GM18867 (cell line): ENCODE measurements at regions not wholly inside any gene's neighbourhood (a gene's known extent, or its start where the extent isn't known, plus 50 kb on each side); places are given as distances from the start of the nearest gene placed in this dataset.

ENCODE experiments used
- ATAC-seq: cut with Tn5 transposase; IDR thresholded peaks from one replicate; pipeline ENCODE4 v1.9.1; 2021; ENCODE audit warnings: mild to moderate bottlenecking, moderate library complexity; ENCODE audit not compliant: unreplicated experiment

GRCh38 chr4:38536716-38537115, 127.3 kb upstream of the KLF3 start:
- no peak for ATAC-seq

GRCh38 chr4:38537666-38538065, 126.3 kb upstream of the KLF3 start:
- no peak for ATAC-seq

GRCh38 chr4:38538517-38538916, 125.5 kb upstream of the KLF3 start:
- ATAC-seq, result no peak

- no peak for ATAC-seq
These were observed 124.5 kb upstream of the KLF3 start for GRCh38 chr4:38539501-38539900.

DNA sequence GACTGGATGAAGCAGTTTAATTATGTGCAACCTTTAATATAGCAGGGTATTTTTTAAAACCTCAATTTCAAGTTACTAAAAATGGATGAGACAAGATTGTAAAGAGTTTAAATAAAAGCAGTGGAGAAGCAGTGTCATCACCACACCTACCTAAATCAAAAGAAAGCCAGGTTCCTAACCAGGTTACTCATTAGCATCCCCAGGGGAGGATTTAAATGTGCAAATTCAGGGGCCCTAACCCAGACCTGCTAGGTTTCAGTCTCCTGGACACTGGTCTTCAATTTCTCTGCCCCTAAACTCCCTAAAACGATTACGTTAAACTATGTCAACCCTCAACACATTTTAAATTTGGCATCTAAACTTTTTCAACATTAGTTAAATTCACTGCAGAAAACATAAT, 116.9 kb upstream of the KLF3 start:
- ATAC-seq, result no peak

GRCh38 chr4:38548256-38548655, 115.7 kb upstream of the KLF3 start:
- ATAC-seq, result no peak

DNA sequence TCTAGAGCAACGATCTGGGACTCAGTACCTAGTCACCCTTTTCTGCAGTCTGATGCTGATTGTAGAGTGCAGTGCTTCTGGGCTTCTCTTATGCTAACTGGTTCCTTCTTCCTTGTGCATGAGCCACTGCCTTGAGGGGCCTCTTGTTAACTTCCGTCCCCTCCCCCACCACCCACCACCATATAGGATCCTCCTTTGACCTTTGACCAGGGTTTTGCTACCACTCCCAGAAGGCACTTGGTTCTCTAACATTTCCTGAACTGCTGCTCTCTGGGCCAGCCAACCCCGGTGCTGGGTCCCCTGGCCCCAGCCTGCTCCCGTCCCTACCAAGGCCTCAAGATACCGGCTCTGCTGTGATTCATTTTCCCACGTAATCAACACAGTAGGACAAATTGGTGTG, 104.6 kb upstream of the KLF3 start:
- ATAC-seq, result no peak

GRCh38 chr4:38560340-38560739, 103.7 kb upstream of the KLF3 start:
- ATAC-seq, result no peak

DNA sequence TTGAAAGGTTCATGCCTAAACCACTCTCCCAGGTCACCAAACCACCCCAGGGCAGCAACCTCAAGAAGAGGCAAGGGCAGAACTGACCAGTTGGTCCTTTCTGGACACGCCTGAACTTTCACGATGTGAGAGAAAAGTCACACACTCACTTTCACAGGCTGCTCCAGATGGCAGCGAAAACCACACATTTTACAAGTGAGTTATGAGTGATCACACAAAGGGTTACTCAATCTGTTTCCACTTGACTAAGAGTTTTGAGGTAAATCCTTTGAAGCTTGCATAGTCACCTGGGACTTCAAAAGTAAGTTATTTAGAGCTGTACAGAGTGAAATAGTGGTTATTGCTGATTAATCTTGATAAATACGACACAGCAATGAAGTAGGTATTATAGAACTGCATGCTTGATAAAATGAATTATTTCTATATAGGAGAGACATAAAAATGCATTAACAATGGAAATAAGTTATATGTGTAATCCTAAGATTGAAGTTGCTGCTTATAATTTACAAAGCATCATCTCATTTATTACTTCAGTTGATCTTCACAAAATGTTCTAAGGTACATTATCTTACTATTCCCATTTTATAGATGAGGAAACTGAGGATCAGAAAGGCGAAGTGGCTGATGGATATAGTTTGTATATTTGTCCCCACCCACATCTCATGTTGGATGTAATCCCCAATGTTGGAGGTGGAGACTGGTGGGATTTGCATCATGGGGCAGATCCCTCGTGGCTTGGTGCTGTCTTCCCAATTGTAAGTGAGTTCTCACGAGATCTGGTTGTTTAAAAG, 103.0 kb upstream of the KLF3 start:
- peak; percentile 83 for ATAC-seq

DNA sequence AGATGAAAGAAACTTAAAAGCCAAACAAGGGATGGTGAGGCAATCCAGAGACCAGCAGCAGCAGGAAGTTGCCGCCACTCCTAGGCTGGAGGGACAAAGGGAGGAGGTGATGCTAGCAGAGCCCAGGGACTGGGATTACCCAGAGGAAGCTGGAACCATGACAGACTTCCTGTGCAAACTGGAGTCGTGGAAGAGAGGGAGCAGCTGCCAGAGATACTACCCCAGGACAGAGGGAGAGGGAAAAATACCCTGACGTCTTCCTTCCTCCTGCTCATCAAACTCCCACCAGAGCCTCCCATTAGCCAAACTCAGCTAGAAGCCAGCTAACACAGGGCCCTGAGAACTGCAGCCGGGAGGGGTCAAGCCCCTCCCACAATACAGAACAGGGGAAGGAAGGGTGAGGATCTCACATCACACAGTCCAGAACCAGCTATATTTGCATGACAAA, 101.2 kb upstream of the KLF3 start:
- ATAC-seq, result peak; percentile 61

DNA sequence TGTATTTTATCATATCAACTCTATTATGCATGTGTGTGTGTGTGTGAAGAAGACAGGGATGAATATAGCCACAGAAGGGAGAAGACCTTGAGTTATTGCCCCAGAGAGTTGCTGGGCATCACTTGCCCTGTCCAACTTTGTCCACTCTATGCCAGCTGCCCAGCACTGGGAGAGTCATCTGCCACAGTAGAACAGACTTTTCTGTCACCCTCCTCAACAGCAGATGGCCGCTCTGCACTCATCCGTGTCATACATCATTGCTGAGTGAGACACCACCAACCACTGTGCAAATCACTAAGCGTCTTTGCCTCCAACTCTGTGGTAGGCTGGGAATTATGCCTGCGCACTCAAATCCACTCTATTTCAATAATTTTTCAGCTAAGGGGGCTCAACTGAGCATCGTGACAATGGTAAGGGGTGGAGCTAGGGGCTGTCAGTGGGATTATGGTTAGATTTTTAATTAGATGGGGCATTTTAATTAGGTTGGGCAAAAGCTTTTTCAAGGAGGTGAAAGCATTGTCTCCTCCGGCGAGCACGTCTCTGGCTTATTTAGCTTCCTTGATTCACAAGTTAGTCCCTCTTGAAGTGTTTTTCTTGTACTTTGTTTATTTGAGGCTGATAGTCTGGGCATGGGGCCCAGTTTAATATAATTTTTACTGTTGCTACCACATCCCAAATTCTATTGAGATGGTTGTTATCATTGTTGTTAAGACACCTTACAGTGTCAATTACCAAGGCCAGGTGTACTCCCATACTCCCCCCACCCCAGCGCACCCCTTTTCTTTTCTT, 100.1 kb upstream of the KLF3 start:
- ATAC-seq, result peak; percentile 41

DNA sequence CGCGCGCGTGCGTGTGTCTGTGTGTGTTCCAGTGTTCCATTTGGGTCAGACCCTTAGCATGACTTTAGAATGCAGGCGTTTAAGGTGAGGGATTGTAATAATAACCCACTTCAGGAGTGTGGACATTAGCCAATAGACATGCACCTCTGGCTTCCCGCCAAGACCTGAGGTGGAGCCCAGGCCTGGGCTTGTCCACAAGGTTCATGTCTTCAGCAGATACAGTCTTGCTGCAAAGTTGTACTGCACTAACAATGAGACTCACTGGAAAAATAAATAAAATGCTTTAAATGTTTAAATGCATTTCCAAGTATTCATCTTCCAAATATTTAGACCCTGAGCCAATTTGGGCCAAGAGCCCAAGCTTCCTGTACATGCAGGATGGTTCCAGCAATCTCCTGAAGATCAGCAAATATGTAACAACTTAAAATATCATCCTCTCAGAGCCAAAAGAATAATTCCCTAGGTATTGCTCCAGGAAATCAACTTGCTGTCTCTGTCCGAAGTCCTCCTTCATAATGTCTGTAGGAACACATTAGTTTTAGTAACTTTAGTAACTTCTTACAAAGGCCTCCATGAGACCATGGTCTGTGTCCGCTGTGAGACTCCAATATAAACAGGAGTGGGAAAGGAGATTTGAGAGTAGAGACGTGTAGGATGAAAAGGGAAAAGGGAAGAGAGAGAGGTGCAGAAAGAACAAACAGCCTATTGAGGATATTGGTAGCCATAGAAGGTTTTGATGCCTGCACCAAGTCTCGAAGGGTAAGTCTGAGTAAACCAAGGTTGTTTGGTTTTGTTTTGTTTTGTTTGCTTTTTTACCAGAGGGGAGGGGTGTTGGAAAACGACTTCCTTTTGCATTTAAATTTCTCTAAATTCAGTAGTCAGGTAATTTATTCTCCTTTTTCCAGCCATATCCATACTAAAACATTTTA, 98.5 kb upstream of the KLF3 start:
- ATAC-seq, result no peak

GRCh38 chr4:38566806-38567398, 97.1 kb upstream of the KLF3 start:
- no peak for ATAC-seq

DNA sequence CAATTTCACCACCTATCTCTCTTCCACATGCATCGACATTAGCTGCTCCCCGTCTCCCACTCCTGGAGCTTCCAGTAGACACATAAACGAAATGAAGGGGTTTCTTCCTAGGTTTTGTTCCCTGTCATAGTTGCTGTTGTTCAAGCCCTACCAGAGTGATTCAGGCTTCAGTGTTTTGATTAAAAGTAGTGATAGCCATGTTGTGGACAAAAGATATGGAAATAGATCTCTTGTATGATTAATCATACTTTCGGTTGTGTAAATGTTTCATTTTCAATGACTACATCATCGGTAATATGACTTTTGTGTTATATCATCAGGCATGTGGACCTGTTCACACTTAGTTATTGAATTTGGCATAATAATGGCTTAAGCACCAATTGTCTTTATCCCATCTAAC, 96.5 kb upstream of the KLF3 start:
- ATAC-seq, result no peak

- ATAC-seq, result no peak
These were observed 95.2 kb upstream of the KLF3 start for GRCh38 chr4:38568768-38569167.

DNA sequence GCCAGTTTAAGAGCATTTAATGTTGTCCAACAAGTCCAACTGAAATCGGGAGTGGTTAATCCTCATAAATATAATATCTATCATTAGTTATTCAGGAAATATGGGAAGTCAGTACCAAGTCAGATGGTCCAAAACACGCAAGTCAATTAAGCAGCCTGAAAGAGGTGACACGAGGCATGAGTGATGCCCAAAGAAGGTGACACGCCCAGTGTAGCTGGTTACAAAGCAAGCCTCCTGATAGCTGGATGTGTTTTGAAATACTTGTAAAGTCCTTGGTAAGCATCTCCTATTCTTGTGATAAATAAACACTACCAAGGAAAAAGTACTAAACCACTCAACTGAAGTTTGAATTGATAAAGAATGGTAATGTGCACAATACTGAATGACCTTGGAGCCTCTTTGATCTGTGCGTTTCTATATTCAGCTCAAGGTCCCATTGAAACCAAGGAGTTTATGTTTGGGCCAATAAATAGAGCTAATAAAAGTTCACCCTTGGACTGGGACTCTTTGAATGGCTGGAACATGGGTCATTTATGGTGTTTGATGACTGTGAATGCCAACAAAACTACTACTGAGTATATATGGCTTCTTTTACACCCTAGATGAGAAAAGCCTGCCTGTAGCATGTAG, 93.2 kb upstream of the KLF3 start:
- no peak for ATAC-seq

- no peak for ATAC-seq
These were observed 91.2 kb upstream of the KLF3 start for GRCh38 chr4:38572793-38573192.

DNA sequence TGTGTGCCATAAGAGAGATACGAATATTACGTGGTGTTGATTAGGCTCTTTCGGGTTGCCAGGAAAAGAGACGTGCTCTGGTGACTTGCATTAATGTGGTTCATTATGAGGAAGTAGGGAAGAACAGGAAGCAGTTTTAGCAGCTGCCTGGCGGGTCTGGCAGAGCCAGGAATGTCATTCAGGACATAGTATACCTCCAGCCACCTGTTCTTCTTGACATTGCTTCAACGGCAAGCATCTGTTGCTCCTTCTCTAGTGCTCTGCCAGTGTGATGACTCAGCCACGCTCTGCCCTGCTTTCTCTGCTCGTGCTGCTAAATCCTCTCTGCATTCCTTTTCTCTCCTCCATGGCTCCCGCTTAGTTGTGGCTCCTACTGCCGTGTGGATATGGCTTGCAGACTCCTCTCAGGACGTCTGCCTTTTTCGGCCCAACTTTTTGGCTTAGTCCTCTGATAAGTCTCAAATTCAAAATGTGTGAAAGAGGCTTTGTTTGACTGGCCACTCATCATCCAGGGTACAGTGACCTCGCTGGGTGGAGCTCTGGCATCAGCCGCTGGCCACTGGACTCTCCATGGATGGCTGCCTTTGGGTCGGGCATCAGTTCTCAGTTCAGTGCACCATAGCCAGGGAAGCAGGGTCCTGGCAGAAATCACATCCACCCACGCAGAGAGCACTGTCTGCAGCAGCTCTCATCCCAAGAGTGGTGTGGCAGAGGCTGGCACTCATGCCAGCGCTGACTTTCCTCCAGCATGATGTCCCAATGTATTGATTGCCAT, 89.3 kb upstream of the KLF3 start:
- no peak for ATAC-seq

GRCh38 chr4:38576767-38577166, 87.2 kb upstream of the KLF3 start:
- ATAC-seq, result no peak

GRCh38 chr4:38577462-38577861, 86.5 kb upstream of the KLF3 start:
- no peak for ATAC-seq
